ENCODE measurements at regions not wholly inside any gene's neighbourhood (a gene's known extent, or its start where the extent isn't known, plus 50 kb on each side); places are given as distances from the start of the nearest gene placed in this dataset.

GRCh38 chr15:38164061-38164460 is 88.6 kb upstream of the SPRED1 start:
- TF ChIP-seq POLR2A (IDR thresholded peaks at IDR 0.05; ENCODE audit: control extremely low read depth in 1 of 2, low read depth in 2 of 2, low read length in 2 of 2) (no peak), ATF3 (IDR thresholded peaks at IDR 0.05; ENCODE audit: insufficient read depth, low read depth, low read length) (no peak), EP300 (IDR thresholded peaks at IDR 0.05; ENCODE audit: borderline replicate concordance in 1 of 2, low read depth in 2 of 2, low read length in 2 of 2) (no peak), GABPA (IDR thresholded peaks at IDR 0.05; ENCODE audit: borderline replicate concordance, insufficient read depth, low read length) (no peak), EZH2 (IDR thresholded peaks at IDR 0.05; ENCODE audit: low read depth, low read length, severe bottlenecking) (no peak), FOSL1 (IDR thresholded peaks at IDR 0.05; ENCODE audit: insufficient read depth, low read depth, low read length) (no peak)
